Activated T-helper 2 cell treated with anti-CD3 and anti-CD28 coated beads, Interferon-gamma antibody, Interleukin-2, Interleukin-4, amounts not matched to agents 10 μg/mL and 5 μg/mL and 100 μg/mL, durations not matched to agents 14 hours and 24 hours and 36 hours (primary cell): ENCODE measurements at regions not wholly inside any gene's neighbourhood (a gene's known extent, or its start where the extent isn't known, plus 50 kb on each side); places are given as distances from the start of the nearest gene placed in this dataset.

Source experiments
- DNase-seq: peaks from one replicate; pipeline ENCODE4 v3.0.0; 2021; ENCODE audit warnings: low spot score
- H3K27ac Mint-ChIP-seq: one replicate; pipeline ENCODE4 v1.8.0; 2021; ENCODE audit warnings: mixed read lengths
- H3K27me3 Mint-ChIP-seq: one replicate; pipeline ENCODE4 v1.8.0; 2021; ENCODE audit warnings: low read depth, mixed read lengths
- H3K36me3 Mint-ChIP-seq: one replicate; pipeline ENCODE4 v1.8.0; 2021; ENCODE audit warnings: low read depth, mixed read lengths
- H3K4me1 Mint-ChIP-seq: one replicate; pipeline ENCODE4 v1.8.0; 2021; ENCODE audit warnings: low read depth, mixed read lengths
- H3K4me3 Mint-ChIP-seq: one replicate; pipeline ENCODE4 v1.8.0; 2021; ENCODE audit warnings: low read depth, mild to moderate bottlenecking, moderate library complexity, mixed read lengths
- H3K9me3 Mint-ChIP-seq: one replicate; pipeline ENCODE4 v1.8.0; 2021; ENCODE audit warnings: mixed read lengths
- intact Hi-C: fragments of 100-400 bp; cut with micrococcal nuclease; formaldehyde crosslinking; loops from one replicate; pipeline ENCODE4 v1.15.1; 2023

DNA sequence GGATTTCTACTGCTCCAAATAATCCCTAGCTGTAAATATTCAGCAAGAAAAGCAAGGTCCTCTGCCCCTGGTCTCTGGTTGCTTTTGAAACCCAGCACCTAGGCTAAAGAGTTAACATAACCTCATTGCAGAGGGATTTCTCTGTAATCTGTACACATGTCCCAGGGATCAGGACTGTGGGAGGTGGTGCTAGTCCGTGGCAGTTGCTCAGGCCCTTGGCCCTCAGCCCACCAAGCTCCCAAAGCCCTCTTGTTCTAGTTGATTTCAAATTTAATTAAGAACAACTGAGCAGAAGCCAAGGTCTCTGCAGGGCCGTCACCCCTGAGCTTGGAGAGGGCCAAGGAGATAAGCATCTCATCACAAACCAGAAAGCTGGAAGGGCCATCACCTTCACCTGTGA lies 181.1 kb downstream of the SOX9 start:
- no peak overlapping the region for H3K4me3 Mint-ChIP-seq
- DNase-seq: no peak
- intact Hi-C loops: no loop called here
- no peaks in the 10 kb centered on the region for H3K36me3 Mint-ChIP-seq
- H3K4me1 Mint-ChIP-seq: no peaks in the 10 kb centered on the region
- no peaks in the 10 kb centered on the region for H3K27me3 Mint-ChIP-seq
- no peak overlapping the region for H3K27ac Mint-ChIP-seq
- H3K9me3 Mint-ChIP-seq: no peaks in the 10 kb centered on the region

DNA sequence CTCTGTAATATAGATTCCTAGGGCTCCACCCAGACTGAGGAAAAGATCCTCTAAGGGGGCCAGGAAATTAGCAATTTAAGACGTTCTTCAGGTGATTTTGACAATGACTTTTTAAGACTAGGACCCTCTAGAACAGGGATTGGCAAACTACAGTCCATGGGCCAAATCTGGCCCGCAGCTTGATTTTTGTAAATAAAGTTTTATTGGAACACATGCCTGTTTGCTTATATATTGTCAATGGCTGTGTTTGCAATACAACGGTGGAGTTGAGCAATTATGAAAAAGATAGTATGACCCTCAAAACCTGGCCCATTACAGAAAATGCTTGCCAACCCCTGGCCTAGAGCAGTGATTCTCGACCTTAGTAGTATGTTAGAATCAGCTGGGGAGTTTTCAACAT lies 181.9 kb downstream of the SOX9 start:
- H3K36me3 Mint-ChIP-seq: no peaks in the 10 kb centered on the region
- no peak for DNase-seq
- no peaks in the 10 kb centered on the region for H3K9me3 Mint-ChIP-seq
- H3K4me1 Mint-ChIP-seq: no peaks in the 10 kb centered on the region
- intact Hi-C loops: no loop called here
- H3K27ac Mint-ChIP-seq: no peak overlapping the region
- H3K4me3 Mint-ChIP-seq: no peak overlapping the region
- no peaks in the 10 kb centered on the region for H3K27me3 Mint-ChIP-seq

- H3K27me3 Mint-ChIP-seq: no peaks in the 10 kb centered on the region
- H3K9me3 Mint-ChIP-seq: no peaks in the 10 kb centered on the region
- H3K27ac Mint-ChIP-seq: no peak overlapping the region
- intact Hi-C loops: no loop called here
- no peaks in the 10 kb centered on the region for H3K36me3 Mint-ChIP-seq
- no peak for DNase-seq
- no peaks in the 10 kb centered on the region for H3K4me1 Mint-ChIP-seq
- no peak overlapping the region for H3K4me3 Mint-ChIP-seq
Measured at GRCh38 chr17:72303787-72304733, 183.2 kb downstream of the SOX9 start.

GRCh38 chr17:72304859-72305258 lies 184.0 kb downstream of the SOX9 start:
- Mint-ChIP-seq H3K27me3 (no peaks in the 10 kb centered on the region), H3K27ac (no peak overlapping the region), H3K36me3 (no peaks in the 10 kb centered on the region), H3K4me1 (no peaks in the 10 kb centered on the region), H3K9me3 (no peaks in the 10 kb centered on the region), H3K4me3 (no peak overlapping the region)
- intact Hi-C loops: no loop called here
- no peak for DNase-seq

GRCh38 chr17:72305472-72305871 lies 184.7 kb downstream of the SOX9 start:
- no peak for DNase-seq
- no peaks in the 10 kb centered on the region for H3K36me3 Mint-ChIP-seq
- H3K27ac Mint-ChIP-seq: no peak overlapping the region
- no peaks in the 10 kb centered on the region for H3K4me1 Mint-ChIP-seq
- no peak overlapping the region for H3K4me3 Mint-ChIP-seq
- intact Hi-C loops: no loop called here
- no peaks in the 10 kb centered on the region for H3K9me3 Mint-ChIP-seq
- H3K27me3 Mint-ChIP-seq: no peaks in the 10 kb centered on the region

GRCh38 chr17:72306037-72306436 lies 185.2 kb downstream of the SOX9 start:
- intact Hi-C loops: no loop called here
- no peak for DNase-seq
- no peak overlapping the region for H3K27ac Mint-ChIP-seq
- no peak overlapping the region for H3K4me3 Mint-ChIP-seq
- no peaks in the 10 kb centered on the region for H3K36me3 Mint-ChIP-seq
- no peaks in the 10 kb centered on the region for H3K4me1 Mint-ChIP-seq
- no peaks in the 10 kb centered on the region for H3K9me3 Mint-ChIP-seq
- H3K27me3 Mint-ChIP-seq: no peaks in the 10 kb centered on the region

DNA sequence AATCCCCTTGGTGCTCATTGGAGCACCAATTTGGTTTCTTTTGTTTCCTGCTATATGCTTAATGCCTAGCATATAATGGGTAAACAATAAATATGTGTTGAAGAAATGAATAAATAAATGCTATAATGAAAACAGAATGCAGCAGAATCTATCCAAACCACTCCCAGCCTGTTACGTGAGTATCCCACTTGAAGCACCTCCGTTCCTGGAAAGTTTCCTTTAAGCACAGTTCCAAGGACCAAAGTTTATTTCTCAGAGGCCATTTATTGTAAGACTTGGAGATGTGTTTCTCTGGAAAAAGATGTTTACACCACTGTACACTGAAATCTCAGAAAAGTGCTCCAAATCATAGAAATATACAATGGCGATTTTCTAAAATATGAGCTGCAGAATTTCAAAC lies 187.0 kb downstream of the SOX9 start:
- H3K9me3 Mint-ChIP-seq: no peaks in the 10 kb centered on the region
- no peaks in the 10 kb centered on the region for H3K27me3 Mint-ChIP-seq
- H3K36me3 Mint-ChIP-seq: no peaks in the 10 kb centered on the region
- no peak overlapping the region for H3K4me3 Mint-ChIP-seq
- H3K27ac Mint-ChIP-seq: no peak overlapping the region
- no peak for DNase-seq
- H3K4me1 Mint-ChIP-seq: no peaks in the 10 kb centered on the region
- intact Hi-C loops: no loop called here

DNA sequence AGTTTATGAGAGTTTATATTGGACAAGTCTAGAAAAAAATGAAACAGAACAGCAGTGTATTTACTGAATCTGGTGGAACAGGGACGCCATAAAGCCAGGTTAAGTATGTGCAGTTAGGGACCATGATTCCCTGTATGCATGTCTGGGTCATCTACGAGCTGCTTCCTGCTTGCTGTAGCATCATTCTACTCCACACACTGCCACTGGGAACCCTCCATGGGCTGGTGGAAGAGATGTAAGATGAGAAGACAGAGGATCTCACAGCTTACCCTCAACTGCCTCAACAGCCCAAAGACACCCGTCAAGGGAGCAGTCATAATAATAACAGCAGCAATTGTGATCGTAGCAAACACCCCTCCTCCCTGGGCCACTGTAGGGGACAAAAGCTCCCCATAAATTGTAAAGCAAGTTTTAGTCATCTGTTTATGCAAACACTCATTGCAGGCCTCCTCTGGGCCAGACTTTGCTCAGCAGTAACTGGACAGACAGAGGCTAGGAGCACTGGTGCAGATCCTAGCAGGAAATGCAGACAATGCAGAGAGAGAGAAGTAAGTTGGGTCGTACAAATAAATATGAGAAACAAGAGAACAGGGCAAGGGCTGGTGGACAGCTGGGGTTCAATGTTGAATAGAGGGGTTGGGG lies 188.0 kb downstream of the SOX9 start:
- intact Hi-C loops: no loop called here
- no peaks in the 10 kb centered on the region for H3K27me3 Mint-ChIP-seq
- no peak overlapping the region for H3K4me3 Mint-ChIP-seq
- no peaks in the 10 kb centered on the region for H3K4me1 Mint-ChIP-seq
- no peaks in the 10 kb centered on the region for H3K36me3 Mint-ChIP-seq
- DNase-seq: no peak
- no peaks in the 10 kb centered on the region for H3K9me3 Mint-ChIP-seq
- H3K27ac Mint-ChIP-seq: no peak overlapping the region

- no peaks in the 10 kb centered on the region for H3K4me1 Mint-ChIP-seq
- H3K4me3 Mint-ChIP-seq: no peak overlapping the region
- intact Hi-C loops: no loop called here
- H3K27me3 Mint-ChIP-seq: no peaks in the 10 kb centered on the region
- no peaks in the 10 kb centered on the region for H3K36me3 Mint-ChIP-seq
- DNase-seq: no peak
- H3K9me3 Mint-ChIP-seq: no peaks in the 10 kb centered on the region
- no peak overlapping the region for H3K27ac Mint-ChIP-seq
Measured at GRCh38 chr17:72311004-72311403, 190.2 kb downstream of the SOX9 start.

DNA sequence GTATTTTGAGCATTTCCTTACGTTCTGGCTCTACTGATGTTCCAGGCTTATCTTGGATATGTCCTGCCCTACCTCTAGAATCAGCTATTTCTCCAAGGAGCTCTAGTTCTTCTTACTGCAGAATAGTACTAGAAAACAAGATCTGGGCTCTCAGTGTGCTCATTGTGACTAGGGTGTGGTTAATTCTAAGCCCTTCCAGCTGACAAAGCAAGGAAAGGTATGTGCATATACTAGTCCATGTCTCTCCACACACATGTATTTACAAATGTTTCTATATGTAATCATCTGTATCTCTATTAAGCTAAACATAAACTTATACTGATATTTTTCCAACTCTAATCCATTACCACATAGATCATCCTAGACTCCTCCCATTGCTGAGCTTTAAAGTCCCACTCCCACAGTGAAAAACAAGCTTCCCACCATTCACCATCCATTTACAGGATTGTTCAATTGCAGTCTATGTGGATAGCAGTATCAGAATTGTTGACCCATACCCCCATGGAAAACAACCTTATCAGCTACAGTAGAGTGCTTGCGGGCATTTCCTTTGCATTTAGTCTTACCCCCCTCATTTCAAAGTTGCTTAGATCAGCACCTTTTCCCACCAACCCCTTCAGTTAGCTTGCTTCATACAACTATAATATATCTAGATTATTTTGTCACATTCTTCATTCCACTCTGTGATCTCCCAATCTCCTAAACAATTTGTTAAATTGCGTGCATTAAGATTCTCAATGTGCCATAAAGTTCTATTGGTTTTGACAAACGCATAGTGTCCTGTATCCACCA lies 194.5 kb downstream of the SOX9 start:
- no peak overlapping the region for H3K27ac Mint-ChIP-seq
- no peaks in the 10 kb centered on the region for H3K4me1 Mint-ChIP-seq
- no peaks in the 10 kb centered on the region for H3K36me3 Mint-ChIP-seq
- DNase-seq: no peak
- no peaks in the 10 kb centered on the region for H3K27me3 Mint-ChIP-seq
- no peak overlapping the region for H3K4me3 Mint-ChIP-seq
- H3K9me3 Mint-ChIP-seq: no peaks in the 10 kb centered on the region
- intact Hi-C loops: no loop called here

DNA sequence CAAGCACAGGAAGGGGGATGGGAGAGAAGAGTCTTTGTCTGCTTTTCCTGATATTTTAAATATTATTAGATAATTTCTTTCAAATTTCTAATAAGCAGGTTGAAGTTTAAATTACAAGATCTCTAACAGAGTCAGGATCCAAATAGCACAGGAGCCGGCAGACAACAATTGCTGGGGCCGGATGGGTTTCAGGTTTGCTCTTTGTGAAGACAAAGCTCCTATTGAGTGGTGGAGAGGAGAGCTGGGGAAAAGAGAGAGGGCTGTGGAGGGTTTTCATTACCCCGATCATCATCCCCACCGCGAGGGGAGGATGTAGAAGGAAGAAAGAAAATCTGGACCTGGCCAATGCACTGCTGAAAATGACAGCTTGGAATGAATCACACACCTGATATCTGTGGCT lies 197.3 kb downstream of the SOX9 start:
- H3K36me3 Mint-ChIP-seq: no peaks in the 10 kb centered on the region
- H3K4me3 Mint-ChIP-seq: no peak overlapping the region
- no peaks in the 10 kb centered on the region for H3K9me3 Mint-ChIP-seq
- H3K4me1 Mint-ChIP-seq: no peaks in the 10 kb centered on the region
- H3K27ac Mint-ChIP-seq: no peak overlapping the region
- intact Hi-C loops: no loop called here
- no peaks in the 10 kb centered on the region for H3K27me3 Mint-ChIP-seq
- DNase-seq: no peak

DNA sequence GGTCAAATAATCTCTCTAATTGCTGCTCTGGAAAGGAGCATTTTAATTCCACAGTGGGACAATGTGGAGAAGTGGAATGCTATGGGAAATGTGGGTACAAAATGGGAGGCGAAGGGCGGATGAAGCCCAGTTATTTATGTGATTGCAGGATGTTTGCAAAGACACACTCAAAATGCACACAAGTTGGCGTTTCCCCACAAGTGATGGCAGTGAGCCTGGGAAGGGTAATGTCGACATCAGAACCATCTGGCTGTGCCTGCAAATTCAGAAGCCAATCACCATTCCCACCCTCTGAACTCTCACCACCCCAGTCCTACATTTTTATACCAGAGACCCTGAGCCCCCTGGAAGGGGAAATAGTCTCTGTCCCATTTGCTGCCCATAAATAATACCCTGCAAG lies 201.1 kb downstream of the SOX9 start:
- H3K27me3 Mint-ChIP-seq: no peaks in the 10 kb centered on the region
- no peak overlapping the region for H3K4me3 Mint-ChIP-seq
- no peaks in the 10 kb centered on the region for H3K4me1 Mint-ChIP-seq
- no peak overlapping the region for H3K27ac Mint-ChIP-seq
- H3K36me3 Mint-ChIP-seq: no peaks in the 10 kb centered on the region
- H3K9me3 Mint-ChIP-seq: no peaks in the 10 kb centered on the region
- intact Hi-C loops: no loop called here
- no peak for DNase-seq

- Mint-ChIP-seq H3K27ac (no peak overlapping the region), H3K4me3 (no peak overlapping the region), H3K4me1 (no peaks in the 10 kb centered on the region), H3K36me3 (no peaks in the 10 kb centered on the region), H3K9me3 (no peaks in the 10 kb centered on the region), H3K27me3 (no peaks in the 10 kb centered on the region)
- intact Hi-C loops: no loop called here
- DNase-seq: no peak
Measured at GRCh38 chr17:72332367-72332766, 211.5 kb downstream of the SOX9 start.
